Fibroblast of pulmonary artery (primary cell): ENCODE measurements at regions not wholly inside any gene's neighbourhood (a gene's known extent, or its start where the extent isn't known, plus 50 kb on each side); places are given as distances from the start of the nearest gene placed in this dataset.

ENCODE experiments used
- DNase-seq: peaks from one replicate; pipeline ENCODE4 v3.0.0-alpha.2; 2010; ENCODE audit warnings: low read depth
- H3K4me3 ChIP-seq: replicated peaks from 2 replicates; pipeline ENCODE4 v1.5.1; 2011; ENCODE audit warnings: low read depth, mild to moderate bottlenecking, control low read depth, low read length, moderate library complexity
- CTCF ChIP-seq: IDR thresholded peaks from 2 replicates; pipeline ENCODE4 v1.5.1; 2011; ENCODE audit warnings: mild to moderate bottlenecking, control low read depth, low read length, inconsistent platforms; ENCODE audit errors: missing control alignments

GRCh38 chr5:133754575-133755169, 142.3 kb upstream of the FSTL4 start:
- peak; percentile 44 for DNase-seq
- peak; percentile 74 for TF ChIP-seq CTCF
- no peak overlapping the region for H3K4me3 ChIP-seq

GRCh38 chr5:133753856-133754255, 141.5 kb upstream of the FSTL4 start:
- TF ChIP-seq CTCF = no peak
- DNase-seq = no peak
- H3K4me3 ChIP-seq = no peak overlapping the region

GRCh38 chr5:133751846-133752245, 139.5 kb upstream of the FSTL4 start:
- no peak overlapping the region for H3K4me3 ChIP-seq
- TF ChIP-seq CTCF = no peak
- no peak for DNase-seq

GRCh38 chr5:133751421-133751820, 139.1 kb upstream of the FSTL4 start:
- H3K4me3 ChIP-seq = no peak overlapping the region
- no peak for DNase-seq
- no peak for TF ChIP-seq CTCF

GRCh38 chr5:133750856-133751255, 138.5 kb upstream of the FSTL4 start:
- TF ChIP-seq CTCF = no peak
- H3K4me3 ChIP-seq = no peak overlapping the region
- DNase-seq = no peak

- no peak overlapping the region for H3K4me3 ChIP-seq
- no peak for TF ChIP-seq CTCF
- DNase-seq = no peak
Measured at GRCh38 chr5:133750356-133750755, 138.0 kb upstream of the FSTL4 start.

GRCh38 chr5:133749331-133749985, 137.1 kb upstream of the FSTL4 start:
- TF ChIP-seq CTCF = no peak
- DNase-seq = no peak
- no peak overlapping the region for H3K4me3 ChIP-seq
